ENCODE measurements at regions not wholly inside any gene's neighbourhood (a gene's known extent, or its start where the extent isn't known, plus 50 kb on each side); places are given as distances from the start of the nearest gene placed in this dataset.

DNA sequence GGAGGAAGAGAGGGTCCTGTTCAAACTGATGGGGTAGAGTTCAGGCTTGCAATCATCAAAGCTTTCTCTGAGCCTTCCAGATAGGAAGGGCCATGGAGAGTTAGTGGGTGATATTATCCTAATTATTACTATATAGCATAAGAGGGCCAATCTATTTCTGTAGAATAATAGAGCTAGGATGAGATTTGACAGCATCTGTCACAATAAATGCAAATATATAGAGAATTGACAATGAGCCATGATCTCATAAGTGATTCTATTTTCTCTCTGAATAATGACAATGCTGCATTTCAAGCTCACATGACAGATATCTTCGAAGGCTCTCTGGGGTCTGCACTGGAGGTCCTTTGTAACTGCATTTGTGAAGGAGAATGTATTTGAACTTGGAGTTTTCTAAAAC, 521.9 kb upstream of the CELF4 start:
- ChIA-PET CTCF (no interaction called here), POLR2A (no interaction called here)

DNA sequence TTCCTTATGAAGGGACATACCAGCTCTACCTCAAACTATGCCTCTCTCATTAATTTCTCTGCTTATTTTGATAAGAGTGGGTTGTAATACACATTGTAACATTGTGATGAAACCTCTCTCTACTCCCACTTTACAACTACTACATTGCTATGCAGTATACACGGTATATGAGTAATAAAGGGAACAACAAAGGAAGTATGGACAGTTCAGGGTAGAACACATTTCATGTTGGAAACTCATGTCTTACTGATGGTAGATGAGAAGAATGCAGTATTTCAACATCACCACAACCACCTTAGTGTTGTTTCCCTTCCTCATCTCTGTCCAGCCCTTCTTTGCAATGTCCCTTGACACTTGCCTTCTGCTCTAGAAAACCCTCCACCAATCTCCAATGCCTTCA, 515.9 kb upstream of the CELF4 start:
- CTCF ChIA-PET = no interaction called here
- POLR2A ChIA-PET = no interaction called here

DNA sequence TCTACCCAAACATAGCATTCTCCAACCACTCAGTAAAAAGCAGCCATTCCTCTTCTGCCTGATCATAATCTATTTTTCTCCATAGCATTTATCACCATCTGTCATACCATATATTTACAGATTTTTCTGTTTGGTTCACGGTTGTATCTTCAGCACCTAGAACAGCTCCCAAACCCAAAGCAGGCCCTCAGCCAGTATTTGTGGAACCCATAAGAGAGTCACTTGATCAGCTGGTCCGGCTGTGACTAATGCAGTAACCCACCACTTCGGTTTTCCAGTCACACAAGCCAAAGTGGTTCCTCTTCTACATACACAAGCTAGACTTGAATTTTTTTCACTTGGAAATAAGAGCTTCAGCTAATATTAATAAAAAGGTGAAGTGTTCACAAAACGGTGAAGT, 511.6 kb upstream of the CELF4 start:
- ChIA-PET POLR2A (no interaction called here), CTCF (no interaction called here)

DNA sequence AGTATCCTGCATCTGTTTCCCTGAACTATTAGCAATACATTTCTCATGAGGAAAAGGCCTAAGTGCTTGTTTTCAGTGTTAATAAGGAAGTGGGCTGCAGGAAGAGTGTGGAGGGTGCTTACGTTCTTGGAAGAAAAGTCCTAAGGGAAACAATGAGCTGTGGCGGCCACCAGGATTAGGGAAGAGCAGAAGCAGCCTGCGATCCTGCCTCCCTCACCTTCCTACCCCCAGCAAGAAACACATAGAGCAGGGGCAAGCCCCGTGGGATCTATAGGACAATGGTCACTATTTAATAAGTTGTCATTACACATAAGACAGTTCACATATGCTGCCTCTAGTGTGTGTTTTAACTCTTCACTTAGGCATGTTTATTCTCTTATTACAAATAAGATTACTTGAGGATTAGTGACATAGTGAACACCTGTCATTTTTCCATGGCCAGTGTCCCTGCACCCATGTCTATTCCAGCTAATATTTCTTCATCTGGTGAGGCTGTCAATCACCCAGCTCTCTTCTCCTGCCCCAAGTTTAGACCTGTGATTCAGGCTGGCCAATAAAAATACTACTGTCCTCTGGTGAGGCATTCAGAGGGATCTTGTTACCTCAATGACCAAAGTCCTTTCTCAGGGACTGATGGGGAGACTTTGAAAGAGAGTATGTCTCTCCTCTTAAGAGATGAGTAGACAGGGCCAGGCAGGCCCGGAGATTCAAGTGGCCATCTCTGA, 510.9 kb upstream of the CELF4 start:
- CTCF ChIA-PET = no interaction called here
- POLR2A ChIA-PET = no interaction called here

DNA sequence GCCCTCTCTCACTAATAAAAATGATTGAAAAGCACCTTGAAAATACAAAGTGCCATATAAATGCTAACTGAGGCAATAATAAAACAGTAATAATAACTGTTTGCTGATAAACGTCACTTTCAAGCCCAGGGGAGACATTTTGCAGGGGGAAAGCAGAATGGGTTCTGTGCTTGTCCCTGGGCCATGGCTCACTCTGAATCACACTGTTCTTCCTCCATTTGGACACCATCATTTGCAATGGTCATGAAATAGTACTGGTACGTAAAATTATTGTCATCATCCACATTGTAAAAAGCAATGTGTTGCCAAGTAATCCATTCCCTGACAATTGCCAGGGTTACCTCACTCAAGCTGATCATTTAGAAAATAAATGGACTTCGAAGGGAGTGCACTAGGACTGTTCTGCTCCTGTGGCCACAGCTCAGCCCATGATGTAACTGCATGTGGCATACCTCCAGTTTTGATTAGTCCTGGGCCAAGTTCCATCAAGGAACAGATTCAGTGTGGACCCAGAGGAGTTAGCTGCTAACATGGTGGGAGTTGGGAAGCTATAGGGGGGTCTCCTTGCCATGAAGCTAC, 508.8 kb upstream of the CELF4 start:
- ChIA-PET CTCF (no interaction called here), POLR2A (no interaction called here)

DNA sequence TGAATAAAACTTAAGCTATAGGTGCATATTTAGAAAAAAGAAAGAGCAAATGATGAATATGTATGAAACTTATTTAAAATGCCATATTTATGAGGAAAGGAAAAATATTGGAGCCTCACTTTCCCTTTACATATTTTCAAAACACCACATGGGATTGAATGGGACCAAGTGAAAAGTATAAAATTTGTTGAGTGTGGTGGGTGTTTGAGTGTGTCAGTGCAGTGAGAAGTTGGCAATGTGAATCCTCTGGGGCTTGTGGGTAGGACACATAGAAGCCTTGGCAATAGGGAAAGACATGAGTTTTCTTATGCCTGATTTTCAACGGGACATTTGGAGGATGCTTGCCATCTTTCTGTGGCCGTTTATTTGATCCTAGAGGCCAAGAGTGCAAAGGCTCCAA, 502.2 kb upstream of the CELF4 start:
- ChIA-PET CTCF (no interaction called here), POLR2A (no interaction called here)

DNA sequence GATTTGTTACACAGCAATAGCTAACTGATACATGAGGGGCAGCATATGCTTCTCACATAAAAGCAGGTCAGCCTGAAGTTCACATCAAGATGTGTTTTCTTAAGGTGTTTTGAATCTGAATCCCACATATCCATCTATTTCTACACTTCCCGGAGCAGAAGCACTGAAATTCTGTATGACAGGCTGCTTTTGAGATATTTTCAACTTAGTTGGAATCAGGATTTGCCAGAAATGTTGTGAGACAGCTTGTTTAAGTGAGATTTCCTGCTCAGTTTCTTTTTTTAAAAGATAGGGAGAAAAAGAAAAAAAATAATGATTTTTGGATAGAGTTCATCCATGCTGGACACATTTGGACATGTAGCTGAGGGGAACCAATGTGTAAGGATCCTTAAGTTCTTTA, 501.5 kb upstream of the CELF4 start:
- ChIA-PET POLR2A (no interaction called here), CTCF (no interaction called here)

DNA sequence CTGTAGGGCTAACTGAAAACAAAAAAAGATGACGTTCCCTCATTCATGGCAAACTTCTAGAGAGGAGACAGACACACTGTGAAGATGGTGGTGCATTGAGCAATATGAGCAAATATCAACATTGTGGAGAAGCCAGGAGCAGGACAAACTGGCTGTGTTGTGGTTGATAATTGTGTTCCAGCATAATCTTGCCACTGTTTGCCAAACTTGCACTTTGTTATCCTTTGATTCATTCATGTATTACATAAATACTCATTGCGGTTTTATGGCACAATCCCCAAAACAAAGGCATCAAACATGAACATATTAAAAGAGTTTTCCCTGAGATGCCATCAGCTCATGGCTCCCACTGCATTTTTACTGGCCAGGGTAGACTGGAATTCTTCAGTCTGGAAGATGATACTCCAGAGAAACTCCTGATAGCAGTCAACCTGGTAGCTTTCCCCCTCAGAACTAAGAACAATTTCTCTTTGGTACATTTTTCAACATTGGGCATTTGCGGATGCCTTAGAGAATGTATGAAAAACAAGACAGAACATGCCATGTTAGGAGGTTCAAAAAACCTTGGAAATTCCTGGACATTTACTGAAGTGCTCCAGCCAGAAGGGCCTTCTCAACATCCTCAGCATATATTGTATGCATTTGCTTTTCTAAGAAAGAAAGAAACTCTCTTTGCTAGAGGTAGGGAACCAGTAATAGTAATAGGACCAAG, 487.4 kb upstream of the CELF4 start:
- CTCF ChIA-PET = no interaction called here
- POLR2A ChIA-PET = no interaction called here

DNA sequence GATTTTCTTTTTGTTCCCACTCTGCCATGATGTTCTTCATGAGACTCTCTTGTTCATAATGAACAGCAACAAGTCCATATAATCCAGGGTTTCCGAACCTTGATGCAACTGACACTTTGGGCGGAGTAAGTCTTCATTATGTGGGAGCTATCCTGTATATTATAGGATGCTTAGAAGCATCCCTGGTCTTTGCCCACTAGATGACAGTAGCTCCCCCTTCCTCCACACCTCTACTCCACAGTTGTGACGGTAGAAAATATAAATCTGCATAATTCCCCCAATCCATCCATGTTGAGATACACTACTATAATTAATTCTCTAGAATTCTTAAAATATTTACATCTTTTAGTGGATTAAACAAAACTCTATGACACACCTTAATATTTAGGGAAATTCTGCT, 482.2 kb upstream of the CELF4 start:
- CTCF ChIA-PET = no interaction called here

DNA sequence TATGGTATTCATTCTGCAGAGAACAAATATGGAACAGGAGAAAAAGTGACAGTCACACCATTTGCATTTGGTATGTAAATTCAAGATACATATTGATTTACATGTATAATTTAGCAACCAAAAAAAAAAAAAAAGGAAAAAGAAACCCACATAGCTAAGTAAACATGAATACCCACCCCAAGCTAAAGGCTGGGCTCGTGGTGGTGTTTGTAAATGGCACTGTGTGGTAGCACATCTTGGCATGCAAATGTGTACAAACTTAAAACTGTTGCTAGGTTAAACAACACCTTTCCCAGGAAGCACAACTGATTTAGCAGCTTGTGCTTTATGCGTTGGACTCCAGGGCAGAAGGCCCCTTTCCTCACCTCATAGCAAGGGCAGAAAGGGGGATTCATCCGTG, 481.1 kb upstream of the CELF4 start:
- POLR2A ChIA-PET = no interaction called here
- CTCF ChIA-PET = no interaction called here

More for the DNA sequence above, 482.2 kb upstream of the CELF4 start:
- POLR2A ChIA-PET = no interaction called here

DNA sequence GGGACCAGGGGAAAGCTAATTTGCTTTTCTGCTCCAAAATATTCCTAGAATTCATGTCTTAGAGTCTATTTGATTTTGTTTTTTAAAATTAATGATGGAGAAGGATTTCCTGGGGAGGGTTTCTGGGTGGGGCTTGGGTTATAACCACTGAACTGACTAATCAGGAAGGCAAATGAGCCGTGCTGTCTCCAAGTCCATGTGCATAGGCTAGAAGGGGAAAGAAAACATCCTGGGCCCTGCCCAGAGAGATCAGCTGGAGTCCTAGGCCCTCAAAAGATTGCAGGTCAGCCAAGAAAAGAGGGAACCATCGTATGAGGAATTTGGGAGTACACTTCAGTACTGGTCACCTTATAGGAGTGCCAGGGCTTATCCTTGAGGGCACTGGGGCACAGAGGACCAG, 480.2 kb upstream of the CELF4 start:
- POLR2A ChIA-PET = no interaction called here

DNA sequence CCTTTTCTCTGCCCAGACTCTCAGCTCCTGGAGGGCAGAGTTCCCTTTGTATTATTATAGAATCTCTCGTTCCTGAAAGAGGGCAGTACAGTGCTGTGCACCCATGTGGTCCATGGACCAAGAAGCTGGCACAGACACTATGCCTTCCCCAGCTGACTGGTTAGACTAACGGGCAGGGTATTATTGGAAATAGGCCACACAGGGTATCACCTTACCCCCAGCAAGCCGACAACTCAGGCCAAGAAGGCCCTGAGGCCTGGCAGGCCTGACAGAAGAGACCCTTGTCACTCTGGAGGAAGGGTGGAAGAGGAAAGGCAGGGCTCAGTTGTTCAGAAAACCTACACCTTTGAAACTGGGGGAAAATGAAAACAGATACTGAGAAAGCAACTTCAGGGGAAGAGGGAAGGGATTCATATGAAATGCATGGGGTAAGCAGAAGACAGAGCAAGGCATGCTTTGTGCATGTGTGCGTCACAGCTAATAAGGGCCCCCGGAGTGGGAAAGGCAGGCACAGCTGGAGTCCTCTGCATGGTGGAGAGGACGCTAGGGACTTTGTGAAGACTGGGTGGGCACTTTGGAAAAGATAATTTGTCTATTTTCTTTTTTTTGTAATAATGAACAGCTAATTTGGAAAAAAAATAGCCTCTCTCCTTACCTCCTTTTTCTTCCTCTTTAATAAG, 476.8 kb upstream of the CELF4 start:
- CTCF ChIA-PET = no interaction called here
- POLR2A ChIA-PET = no interaction called here

More for the DNA sequence above, 480.2 kb upstream of the CELF4 start:
- CTCF ChIA-PET = no interaction called here

DNA sequence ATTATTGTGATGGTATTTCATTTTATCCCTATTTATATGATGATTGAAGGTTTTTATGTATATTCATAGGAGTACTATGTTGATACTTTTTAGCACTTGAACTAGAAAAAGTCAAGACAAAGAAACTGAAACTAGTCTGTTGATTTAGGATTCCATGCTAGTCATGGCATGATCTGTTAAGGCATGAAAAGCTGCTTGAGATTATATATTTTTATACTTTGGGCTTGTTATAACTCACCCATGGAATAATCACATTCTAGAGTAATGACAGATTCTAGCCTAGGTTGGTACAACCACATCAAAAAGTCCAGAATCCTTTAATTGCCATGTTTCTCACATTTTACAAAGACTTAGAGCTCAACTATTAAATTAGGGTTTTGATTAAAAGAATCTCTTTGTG, 472.6 kb upstream of the CELF4 start:
- CTCF ChIA-PET = no interaction called here
- POLR2A ChIA-PET = no interaction called here

DNA sequence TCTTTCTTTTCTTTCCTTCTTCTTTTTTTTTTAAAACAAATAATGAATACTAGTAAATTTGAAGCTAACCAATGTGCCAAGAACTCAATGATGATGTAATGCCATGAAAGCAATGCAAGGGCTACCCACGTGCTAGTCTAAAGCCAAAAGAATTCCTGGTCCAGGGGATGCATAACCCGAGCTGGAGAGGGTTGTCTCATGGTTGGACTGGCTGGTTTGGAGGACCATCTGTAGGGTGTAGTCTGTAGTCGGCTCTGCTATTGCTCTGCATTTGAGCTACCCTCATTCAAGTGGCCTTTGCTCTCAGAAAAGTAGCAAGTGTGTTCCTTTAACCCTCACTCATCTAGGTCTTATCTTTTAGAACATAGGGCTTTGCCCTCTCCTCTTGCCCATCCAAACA, 469.6 kb upstream of the CELF4 start:
- ChIA-PET CTCF (no interaction called here), POLR2A (no interaction called here)

DNA sequence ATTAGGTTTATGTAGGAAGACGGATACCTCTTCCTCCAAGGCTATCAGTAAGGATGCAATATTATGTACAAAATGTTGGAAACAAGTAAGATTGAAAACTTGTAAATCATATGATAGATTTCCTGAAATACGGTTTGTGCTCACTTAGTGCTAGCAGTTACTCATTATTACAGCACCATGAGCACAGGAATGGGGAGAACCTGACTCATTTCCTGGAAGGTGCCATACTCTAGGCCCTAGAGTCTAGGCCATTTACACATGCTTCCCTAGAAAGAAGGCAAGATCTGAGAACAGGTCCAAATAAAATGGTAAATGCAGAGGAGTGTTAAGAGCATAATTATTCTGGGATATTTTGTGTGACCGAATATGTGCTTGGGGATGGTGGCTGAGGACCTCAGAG, 467.7 kb upstream of the CELF4 start:
- ChIA-PET POLR2A (no interaction called here), CTCF (no interaction called here)

DNA sequence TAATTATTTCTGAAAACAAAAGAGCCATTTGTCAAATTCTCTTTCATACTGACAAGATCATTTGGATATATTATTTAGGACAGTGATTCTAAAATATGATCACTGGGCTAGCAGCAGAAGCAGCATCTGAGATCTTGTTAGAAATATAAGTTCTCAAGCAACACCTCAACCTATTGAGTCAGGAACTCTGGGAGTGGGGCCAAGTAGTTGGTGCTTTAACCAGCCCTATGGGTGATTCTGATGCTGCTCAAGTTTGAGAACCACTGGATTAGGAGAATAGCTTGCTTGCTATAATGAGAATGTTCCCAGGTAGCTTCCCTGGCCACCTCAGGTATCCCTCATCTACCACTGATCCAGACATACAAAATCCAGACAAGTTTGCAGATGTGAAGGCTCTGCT, 466.9 kb upstream of the CELF4 start:
- POLR2A ChIA-PET = no interaction called here
- CTCF ChIA-PET = no interaction called here

DNA sequence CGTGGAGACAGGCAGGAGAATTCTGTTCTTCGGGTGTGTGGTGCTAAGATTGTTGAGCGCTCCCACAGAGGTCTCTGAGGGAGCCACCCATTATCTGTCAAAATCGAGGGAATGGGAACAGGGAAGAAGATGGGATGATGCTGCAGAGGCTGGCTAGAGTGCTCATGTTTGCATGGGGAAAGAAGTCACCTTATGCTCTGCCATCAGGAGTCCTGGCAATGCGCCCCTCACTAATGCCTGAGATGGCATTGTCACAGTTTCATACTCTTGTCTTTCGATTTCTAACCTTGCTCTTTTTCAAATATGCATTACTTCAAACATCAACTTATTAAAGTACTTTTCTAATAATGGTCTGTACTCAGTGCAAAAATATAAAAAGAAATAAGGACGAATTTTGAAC, 463.3 kb upstream of the CELF4 start:
- CTCF ChIA-PET = no interaction called here
- POLR2A ChIA-PET = no interaction called here

DNA sequence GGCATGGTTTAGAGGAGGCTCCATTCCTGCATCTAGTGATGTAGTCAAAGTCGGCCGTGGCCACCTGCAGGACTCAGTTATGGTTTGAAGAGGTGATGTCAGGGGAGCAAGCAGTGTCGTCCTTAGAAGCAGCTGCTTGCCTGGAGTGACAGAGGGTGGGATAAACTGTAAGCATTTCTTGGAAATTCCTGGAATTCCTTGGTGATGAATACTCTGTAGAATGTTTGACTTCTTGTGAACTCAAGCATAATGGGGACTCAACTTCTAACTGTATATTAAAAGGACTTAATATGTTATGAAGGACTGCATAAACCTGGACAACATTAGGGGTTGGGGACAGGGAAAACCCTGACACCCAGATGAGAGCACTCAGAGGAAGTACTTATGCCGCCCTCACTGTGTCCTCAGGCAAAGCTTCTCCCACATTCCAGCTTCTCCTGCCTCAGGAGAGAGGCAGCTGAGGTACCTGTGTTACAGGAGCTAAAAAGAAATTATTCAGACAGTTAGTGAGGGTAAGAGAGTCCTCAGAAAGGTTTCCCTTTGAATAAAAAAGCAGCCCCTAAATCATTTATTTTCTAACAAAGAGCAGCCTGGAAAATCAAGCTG, 459.9 kb upstream of the CELF4 start:
- CTCF ChIA-PET = no interaction called here
- POLR2A ChIA-PET = no interaction called here

DNA sequence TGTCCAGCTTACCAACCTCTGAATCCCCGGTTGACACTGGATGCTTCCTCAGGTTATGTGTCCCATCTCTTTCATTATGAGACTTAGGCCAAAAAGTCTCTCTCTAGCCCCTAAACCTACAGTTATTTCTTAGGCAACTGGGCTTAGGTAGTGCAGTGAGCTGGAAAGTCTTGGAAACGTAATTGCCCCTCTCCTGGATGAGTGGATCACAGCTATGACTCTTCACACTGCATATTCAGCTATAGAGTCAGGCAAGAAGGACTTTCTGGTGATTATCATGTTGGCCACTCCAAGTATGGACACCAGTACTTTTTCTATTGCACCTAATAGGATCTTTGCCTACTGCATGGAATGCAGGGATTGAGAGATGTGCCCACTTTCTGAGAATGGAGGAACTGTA, 458.3 kb upstream of the CELF4 start:
- CTCF ChIA-PET = no interaction called here
- POLR2A ChIA-PET = no interaction called here

DNA sequence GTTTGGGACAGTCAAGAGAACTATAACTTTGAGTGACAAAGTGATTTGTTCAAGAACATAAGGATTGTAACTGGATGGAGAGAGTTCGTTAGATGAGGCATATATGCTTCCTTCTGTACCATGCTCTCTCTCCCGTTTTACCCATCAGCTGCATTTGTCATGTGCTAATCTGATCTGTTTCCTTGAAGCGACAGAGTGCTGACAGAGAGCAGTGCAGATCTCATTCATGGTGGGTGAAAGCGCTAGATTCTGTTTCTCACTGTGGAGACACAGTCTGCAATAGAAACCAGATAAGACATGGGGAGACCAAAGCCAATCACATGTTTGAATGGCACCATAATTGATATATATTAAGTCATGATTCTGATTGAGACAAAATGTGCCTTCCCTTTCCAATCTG, 456.6 kb upstream of the CELF4 start:
- ChIA-PET POLR2A (no interaction called here), CTCF (no interaction called here)

DNA sequence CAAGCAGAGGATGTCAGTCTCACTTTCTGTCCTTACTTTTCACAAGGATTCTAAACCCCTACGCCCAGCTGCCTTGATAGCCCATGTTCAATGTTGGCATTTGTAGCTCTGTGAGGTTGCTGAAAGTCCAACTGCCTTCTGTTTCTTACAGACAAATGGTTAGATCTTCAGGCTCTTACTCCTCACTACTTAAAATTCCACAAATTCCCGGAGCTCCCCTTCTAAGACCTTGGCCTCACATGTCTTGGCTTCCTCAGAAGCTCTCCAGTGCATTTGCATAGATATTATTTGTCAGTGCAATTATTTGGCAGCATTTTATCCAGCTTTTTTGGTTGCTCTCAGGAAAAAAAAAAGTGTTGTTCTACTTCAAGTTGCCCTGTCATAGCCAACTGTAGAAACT, 453.7 kb upstream of the CELF4 start:
- ChIA-PET POLR2A (no interaction called here), CTCF (interaction anchor here (0.6 kb wide), 1 partner anchor 489 kb away, joined by 3 read pairs; no protein-coding TSS in a partner anchor)

Measured in activated CD8-positive, alpha-beta memory T cell treated with anti-CD3 and anti-CD28 coated beads for 36 hours (primary cell).